Activated CD4-positive, alpha-beta T cell treated with anti-CD3 and anti-CD28 coated beads, Interleukin-2, amount 50 U/mL, for 16 hours (primary cell): ENCODE measurements at regions not wholly inside any gene's neighbourhood (a gene's known extent, or its start where the extent isn't known, plus 50 kb on each side); places are given as distances from the start of the nearest gene placed in this dataset.

Experiments
- DNase-seq: peaks from one replicate; pipeline ENCODE4 v3.0.0-alpha.2; 2020

- DNase-seq = no peak
These were observed 179.4 kb upstream of the ALCAM start for GRCh38 chr3:105187344-105187743.

DNA sequence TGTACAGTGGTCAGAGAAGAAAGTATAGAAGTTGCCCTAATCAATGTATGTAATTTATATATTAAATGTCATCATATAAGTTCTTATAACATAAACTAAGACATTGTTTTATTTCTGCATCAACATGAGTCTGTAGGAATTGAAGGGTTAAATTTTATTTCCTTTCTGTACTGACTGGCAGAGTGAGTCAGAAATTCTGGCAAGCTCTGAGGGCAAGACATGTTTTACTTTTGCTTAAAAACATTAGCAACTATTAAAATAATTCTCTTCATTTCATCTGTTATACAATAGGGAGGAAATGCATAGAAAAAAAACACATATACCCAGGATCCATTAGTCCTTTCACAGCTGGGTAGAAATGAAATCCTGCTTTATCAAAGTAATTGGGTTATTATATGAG lies 171.4 kb upstream of the ALCAM start:
- DNase-seq = no peak

DNA sequence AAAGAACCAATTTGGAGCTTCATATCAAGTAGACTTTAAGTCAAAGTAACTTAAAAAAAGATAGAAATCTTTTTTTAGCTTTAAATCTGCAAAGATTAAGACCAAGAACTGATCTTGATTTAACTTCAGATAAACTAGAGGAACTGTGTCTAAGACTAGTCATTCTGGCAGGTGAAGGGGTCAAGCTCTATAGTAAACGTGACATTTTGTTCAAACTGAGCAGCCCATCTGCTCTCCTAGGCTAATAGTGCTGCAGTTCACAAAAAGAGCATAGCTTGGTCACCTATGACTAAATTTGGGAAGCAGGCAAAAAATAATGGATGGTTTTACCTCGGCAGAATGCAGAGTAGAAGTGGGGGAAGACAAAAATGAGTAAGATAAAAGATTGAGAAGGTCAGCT lies 168.8 kb upstream of the ALCAM start:
- no peak for DNase-seq

- no peak for DNase-seq
These were observed 167.5 kb upstream of the ALCAM start for GRCh38 chr3:105199217-105199616.

DNA sequence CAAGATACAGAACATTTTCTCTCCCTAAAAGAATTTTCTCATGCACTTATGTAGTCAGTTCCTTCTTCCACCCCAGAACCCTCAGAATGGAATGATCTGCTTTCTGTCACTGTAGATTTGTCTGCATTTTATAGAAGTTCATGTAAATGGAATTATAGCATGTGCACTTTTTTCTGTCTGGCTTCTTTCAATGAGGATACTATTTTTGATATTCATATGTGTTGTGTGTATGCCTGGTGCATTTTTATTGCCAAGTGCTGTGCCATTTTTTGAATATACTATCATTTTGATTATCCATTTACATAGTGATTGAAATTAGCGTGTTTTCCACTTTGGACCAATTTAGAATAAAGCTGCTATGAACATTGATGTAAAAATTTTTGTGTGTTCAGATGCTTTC lies 156.6 kb upstream of the ALCAM start:
- no peak for DNase-seq

GRCh38 chr3:105214590-105214989 lies 152.1 kb upstream of the ALCAM start:
- DNase-seq = no peak

DNA sequence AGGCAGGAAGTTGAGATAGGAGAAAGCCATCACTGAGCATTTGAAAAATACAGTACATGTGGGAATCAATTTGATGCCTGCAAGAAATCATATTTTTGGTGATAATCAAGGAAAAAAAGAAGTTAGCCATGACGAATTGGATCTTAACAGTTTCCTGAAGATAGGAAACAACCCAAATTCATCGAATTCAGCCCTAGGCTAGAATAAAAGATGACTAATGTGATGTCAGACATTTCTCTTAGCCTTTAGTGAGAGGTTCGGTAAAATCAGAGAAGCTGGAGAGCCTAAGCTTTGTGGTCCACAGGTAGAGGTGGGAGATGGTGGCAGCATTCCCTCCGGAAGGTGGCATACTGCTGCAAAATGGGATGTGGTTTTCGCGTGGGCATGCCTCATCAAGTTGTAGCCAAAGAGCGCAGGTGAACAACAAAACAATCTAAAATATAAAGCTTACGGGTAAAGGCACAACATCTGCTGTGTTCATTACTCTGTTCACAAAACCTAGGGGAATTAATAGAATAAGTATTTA lies 144.1 kb upstream of the ALCAM start:
- DNase-seq = no peak

DNA sequence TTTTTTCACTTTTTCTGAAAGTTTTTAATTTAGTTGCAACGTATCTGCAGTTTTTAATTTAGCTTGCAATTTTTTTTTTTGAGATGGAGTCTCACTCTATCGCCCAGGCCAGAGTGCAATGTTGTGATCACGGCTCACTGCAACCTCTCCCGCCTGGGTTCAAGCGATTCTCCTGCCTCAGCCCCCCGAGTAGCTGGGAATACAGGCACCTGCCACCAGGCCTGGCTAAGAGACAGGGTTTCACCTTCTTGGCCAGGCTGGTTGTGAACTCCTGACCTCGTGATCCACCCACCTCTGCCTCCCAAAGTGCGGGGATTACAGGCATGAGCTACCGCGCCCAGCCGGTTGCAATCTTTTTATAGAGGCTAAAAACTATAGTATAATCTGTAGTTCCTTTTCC lies 142.9 kb upstream of the ALCAM start:
- DNase-seq = no peak

DNA sequence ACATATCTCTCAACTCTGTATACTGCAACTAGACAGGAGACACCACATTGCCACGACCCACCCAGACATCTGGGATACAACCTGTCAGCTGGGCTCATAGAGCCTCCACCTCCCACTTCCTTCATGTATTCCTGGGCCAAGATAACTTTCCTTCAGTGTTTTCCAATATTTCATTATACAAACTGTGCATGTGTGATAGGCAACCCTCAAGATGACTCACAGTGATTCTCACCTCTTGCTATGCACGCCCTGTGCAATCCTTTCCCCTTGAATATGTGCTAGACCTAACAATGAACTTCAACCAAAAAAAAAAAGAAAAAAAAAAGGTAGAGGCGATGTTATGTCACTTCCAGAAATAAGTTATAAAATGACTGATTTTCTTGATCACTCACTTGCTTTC lies 138.0 kb upstream of the ALCAM start:
- DNase-seq = no peak

GRCh38 chr3:105232553-105232952 lies 134.2 kb upstream of the ALCAM start:
- no peak for DNase-seq

- DNase-seq = no peak
These were observed 133.7 kb upstream of the ALCAM start for GRCh38 chr3:105233010-105233409.

DNA sequence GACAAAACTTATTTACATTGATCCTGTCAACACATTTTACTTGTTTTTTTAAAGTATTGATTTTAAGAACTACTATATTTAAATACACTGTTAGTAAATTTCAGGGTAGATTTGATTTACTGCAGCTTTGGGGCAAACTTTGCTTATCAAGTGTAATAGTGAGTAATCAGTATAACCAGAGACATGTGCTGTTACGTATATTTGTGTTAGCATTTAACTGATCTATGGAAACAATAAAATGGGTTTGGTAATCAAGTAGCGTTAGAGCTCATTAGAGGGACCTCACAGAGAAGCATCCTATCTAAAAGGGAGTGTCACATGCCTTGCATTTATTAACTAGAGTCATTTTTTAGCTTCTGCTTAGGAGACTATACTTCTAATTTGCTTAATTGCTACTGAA lies 131.5 kb upstream of the ALCAM start:
- DNase-seq = no peak

DNA sequence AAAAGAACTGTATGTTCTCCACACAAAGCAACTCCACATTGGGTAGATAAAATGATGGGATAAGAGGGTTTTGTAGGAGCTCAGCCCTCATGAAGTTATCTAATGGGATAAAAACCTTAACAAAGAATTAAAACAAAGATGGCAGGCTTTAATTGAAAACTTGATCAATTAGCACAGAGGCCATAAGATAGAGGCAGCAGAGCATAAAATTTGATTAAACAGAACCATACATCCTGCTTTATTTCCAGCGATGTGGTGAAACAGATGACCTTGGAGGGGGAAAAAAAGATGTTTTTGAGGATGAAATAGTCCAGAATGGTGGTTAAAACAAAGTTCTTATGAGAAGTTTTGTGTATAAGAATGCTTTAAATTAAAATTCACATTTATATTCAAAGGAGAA lies 130.9 kb upstream of the ALCAM start:
- DNase-seq = no peak

- no peak for DNase-seq
These were observed 128.3 kb upstream of the ALCAM start for GRCh38 chr3:105238367-105238766.

DNA sequence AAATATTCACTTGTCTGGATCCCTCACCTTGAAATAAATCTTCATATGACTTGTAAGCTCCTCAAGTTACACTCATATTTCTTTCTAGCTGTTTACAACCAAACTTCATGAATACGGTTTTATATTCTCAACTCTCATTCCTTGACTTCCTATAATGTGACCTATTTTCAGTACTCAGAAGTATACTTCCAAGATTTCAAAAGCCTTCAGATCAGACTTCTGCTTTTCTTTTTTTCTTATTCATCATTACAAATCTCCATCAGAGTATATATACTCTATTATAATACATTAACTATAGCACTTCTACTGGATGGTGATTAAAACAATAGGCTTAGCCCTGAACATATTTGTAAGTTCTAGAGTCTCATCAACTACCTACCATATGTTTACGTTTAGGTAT lies 123.6 kb upstream of the ALCAM start:
- no peak for DNase-seq

- DNase-seq = no peak
These were observed 120.2 kb upstream of the ALCAM start for GRCh38 chr3:105246536-105246935.

DNA sequence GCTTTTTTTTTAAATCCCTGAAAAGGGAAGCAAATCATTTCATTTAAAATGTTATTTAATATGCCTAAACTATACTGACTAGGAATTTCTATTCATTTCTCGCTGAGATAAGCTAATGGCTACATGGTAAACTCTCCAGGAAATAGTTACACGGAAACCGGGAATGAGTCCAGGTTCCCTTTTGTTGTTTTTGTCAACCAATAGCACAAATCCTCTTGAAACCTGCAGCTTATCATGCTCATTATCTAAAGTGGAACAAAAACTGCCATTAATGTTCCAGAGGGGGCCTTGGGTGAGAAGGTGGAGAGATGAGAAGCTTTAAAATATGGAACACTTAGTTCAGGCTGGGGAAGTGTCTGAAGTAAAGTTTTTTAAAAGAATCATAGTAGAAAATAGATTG lies 113.5 kb upstream of the ALCAM start:
- DNase-seq = no peak

GRCh38 chr3:105254154-105254553 lies 112.6 kb upstream of the ALCAM start:
- no peak for DNase-seq

GRCh38 chr3:105255350-105255749 lies 111.4 kb upstream of the ALCAM start:
- no peak for DNase-seq

- DNase-seq = no peak
These were observed 107.2 kb upstream of the ALCAM start for GRCh38 chr3:105259496-105259895.

- no peak for DNase-seq
These were observed 106.3 kb upstream of the ALCAM start for GRCh38 chr3:105260385-105260784.

DNA sequence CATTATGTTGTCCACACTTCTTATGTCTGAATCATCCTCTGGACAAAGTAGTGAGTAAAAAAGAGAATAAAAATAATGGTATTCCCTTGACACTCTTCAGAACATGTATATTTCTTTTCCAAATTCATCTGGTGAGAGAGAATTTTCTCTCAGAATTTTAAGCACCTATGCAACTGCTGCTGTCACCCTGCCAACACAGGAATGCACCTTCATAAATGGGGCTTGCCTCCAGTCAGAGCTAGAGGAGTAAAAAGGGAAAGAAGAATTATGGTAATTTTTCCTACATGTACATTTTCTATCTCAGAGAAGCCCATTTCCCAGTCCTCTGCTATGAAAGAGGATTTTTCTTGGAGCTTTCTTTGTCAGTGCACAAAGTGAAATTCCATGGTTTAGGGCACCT lies 92.2 kb upstream of the ALCAM start:
- DNase-seq = no peak

DNA sequence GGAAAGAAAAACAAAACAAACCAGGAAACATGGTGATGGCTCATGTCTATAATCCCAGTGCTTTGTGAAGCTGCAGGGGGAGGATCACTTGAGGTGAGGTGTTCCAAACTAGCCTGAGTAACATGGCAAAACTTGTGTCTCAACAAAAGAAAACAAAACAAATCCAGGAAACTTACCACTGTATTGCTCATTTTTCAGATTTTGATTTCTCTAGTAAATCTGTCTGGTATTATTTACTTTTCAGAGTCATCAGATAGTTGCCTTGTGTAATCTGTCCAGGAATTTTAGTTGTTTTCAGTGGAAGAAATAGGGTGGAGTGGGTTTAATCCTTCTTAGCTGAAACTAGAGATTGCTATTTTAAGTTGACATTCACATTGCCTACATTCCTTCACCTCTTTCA lies 91.8 kb upstream of the ALCAM start:
- DNase-seq = no peak

DNA sequence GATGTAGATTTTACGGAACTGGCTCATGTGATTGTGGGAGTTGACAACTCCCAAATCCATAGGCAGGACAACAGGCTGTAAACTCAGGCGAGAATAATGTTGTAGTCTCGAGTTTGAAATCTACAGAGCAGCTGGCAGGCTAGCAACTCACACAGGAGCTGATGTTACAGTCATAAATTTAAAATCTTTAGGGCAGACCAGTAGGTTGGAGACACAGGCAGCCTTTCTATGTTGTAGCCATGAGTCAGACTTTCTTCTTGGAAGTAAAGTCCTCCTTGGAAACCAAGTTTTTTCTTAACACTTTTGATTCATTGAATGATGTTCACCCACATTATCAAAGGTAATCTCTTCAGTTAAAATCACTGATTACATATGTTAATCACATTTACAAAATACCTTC lies 89.1 kb upstream of the ALCAM start:
- DNase-seq = no peak

DNA sequence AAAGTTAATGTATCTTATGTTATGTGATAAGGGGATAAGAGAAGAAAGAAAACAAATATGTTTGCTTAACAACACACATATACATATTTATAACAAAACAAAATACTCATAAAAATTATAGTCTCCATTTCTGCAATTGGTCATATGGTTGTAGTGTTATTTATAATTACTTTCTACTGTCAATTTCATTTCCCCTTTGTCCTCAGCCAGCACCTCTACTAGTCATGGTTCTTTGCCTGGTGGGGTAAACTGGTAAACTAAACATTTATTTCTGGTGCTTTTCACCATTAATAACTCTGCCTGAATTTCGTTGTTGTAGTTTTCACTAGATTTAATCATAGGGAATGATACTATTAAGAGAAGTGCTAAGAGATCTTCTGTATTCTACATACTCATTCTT lies 88.0 kb upstream of the ALCAM start:
- DNase-seq = no peak

DNA sequence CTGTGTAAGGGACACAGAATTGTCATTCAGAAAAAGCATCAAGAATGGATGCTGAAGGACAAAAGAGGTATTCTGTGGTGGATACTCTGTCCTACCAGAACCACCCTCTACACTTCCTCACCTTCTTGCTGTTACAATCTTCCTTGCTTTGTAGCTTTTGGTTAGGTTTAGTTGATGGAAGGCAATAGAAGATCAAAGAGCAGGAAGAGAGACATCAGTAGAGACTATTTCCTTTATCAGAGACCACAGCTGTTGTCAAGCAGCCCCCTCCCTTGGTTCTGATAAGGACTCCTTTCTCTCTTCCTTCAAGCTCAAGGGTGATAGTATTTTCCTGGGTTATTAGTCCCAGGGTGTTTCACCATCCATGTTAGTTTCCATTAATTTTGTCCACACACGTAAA lies 84.7 kb upstream of the ALCAM start:
- DNase-seq = no peak
